GM19463 (cell line): ENCODE measurements at regions not wholly inside any gene's neighbourhood (a gene's known extent, or its start where the extent isn't known, plus 50 kb on each side); places are given as distances from the start of the nearest gene placed in this dataset.
A peak's percentile ranks its signal among the peaks of the same experiment; 100 is the strongest.

ENCODE experiments used
- ATAC-seq: cut with Tn5 transposase; IDR thresholded peaks from one replicate; pipeline ENCODE4 v1.9.1; 2021; ENCODE audit warnings: mild to moderate bottlenecking, moderate library complexity; ENCODE audit not compliant: unreplicated experiment

DNA sequence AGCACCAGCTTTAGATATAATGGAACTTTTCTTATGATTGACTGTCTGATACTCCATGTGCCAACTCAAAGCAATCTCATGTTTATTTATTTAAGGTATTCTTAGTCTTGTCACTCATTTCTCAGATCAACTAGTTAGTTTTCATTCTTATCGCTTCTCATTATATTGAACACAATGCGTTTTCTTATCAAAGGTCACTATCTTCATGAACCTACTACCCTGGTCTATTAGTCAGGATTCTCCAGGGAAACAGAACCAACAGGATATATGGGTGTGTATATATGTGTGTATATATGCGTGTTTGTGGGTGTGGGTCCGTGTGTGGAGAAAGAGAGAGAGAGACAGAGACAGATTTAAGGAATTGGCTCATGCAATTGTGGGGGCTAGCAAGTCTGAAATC lies 619.9 kb downstream of the ZEB2 start:
- no peak for ATAC-seq

DNA sequence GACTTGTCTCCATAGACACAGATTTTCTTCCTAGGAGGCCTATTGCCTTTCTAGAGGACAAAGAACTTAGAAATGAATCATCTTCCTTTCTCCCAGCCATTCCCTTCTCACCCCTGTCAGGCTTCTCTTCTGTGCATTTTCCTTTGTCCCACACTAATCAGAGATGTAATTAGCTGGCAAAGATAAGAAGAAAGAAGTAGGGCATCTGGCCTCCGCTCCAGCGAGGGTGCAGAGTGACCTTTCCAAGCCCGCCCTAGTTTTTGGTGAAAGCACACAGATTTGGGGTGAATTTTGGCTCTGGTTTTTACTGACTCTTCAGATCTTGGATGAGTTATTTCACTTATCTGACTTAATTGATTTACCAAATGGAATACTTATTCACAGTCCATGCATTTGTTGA lies 626.5 kb downstream of the ZEB2 start:
- no peak for ATAC-seq

DNA sequence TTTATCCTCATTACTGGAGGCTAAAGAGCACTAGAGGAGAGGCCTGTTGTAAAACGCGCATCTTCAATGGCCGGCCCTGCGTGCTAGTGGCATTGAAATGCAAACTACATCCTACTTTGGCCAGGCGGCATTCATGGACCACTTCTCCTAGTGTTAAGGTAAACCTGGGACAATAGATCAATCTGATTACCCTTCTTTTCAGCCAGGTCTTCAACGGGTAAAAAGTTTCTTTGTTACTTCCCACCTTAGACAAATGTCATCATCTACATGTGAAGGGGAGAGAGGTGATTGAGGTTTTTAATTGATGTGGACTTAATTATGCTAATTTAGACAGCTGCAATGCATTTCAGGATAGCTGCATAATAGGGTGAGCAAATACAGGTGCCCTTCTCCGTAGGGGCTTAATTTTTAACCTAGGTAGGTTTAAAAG lies 628.0 kb downstream of the ZEB2 start:
- no peak for ATAC-seq

DNA sequence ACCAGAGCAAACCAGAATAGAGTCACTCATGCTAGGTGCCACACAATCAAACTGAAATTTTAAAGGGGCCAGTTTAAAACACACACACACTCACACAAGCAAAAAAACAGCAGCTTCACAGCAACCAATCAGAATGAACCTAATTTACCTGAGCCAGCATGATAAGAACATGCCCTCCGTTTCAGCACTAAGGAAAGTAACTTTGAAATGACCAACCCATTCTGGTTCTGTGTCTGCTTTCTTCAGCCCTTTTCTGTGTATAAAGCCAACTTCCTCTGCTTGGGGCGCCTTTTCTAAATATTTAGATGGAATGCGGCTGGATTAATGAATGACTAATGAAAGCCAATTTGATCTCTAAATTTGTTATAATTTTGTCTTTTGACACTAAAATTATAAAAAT lies 629.1 kb downstream of the ZEB2 start:
- no peak for ATAC-seq

DNA sequence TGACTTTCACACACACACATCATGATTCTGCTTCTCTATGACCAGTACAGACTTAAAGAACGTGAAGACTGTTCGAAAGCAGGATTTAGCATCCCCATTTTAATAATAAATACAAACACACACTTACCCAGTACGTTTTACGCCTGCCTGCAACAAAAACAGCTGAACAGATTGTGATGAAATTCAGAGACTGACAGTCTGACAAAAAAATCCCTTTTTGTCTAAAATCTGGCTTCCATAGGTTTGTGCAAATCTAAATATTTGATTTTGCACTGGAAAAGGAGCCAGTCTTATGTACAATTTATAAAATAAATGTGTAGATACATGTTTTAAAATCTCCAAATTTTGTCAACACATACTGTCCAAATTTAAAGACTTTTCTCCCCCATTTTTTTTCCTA lies 630.7 kb downstream of the ZEB2 start:
- no peak for ATAC-seq

DNA sequence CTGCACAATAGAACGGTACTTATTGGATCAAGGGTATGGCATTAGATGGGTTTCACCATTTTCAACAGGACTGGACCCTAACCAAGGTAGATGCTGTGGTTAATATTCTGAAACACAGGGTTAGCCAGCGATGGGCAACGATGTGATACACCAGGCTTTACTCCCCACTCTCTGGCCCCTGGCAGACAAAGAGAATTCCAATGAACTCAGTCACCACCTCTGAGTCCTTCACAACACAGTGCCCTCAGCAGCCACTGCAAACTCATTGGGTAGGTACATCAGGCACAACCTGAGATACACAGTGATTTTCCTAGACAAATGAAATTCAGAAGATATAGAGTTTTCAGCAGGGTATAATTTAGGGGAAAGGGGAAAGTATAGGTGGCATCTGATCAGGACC lies 634.5 kb downstream of the ZEB2 start:
- ATAC-seq: no peak

DNA sequence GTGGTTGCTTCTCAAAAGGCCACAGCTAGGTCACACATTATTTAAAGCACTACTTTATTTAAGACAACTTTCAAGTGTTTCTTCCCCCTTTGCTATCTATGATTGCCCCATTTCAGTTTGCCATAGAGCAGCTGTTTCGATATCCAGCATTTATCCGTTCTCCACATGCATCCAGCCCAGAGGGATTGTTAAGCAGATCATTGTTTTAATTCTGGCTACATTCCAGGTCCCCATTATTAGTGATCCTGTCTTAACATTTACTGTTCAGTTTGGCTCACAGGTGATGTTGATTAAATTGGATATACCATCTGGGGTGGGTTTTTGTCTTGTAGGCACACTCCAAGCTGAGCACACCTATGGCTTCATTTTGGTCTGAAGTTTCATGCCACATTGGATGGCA lies 638.7 kb downstream of the ZEB2 start:
- ATAC-seq: no peak

DNA sequence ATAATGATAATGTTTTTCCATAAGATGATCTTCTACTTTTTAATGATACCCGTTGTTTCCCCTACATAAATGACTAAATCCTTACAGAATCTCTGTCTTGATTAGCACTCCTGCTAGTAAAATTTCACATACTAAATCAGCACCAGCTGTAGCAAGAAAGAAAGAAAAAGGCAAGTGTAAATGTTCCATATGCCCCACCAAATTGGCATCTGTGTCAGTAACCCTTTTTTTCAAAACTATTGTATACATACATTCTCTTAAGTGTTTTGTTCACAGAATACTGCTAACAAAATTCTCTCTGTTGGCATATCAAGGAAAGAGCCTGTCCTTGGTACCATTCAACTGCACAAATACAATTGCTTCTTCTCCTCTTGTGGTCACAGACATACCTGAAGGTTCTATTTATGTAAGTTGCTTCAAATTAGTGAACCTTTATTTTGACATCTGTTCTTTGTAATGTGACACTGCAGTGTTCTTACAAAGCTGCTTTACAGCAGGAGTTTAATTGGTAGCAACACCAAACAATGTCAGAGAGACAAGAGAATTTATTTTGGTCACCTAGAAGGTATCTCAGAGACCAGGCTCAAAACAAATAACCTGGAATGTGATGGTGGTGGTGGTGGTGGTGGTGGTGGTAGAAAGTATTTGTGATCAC lies 641.9 kb downstream of the ZEB2 start:
- no peak for ATAC-seq

DNA sequence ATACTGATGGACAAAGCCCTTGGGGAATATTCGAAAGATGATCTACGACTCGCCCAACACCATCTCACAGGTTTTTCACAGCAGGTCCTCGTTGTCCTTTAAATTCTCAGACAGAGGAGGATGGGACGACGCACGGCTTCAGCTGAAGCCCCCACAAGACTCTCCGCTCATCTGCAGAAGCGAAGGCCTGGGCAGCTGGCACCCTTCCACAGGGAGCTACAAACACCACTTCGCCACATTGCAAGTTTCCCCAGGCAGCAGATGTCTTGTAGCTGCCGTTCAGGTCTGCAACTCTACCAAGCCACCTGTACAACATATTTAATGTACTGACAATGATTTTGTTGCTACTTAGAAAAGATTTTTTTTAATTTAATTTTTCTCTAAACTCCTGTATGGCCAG lies 642.9 kb downstream of the ZEB2 start:
- ATAC-seq: no peak

DNA sequence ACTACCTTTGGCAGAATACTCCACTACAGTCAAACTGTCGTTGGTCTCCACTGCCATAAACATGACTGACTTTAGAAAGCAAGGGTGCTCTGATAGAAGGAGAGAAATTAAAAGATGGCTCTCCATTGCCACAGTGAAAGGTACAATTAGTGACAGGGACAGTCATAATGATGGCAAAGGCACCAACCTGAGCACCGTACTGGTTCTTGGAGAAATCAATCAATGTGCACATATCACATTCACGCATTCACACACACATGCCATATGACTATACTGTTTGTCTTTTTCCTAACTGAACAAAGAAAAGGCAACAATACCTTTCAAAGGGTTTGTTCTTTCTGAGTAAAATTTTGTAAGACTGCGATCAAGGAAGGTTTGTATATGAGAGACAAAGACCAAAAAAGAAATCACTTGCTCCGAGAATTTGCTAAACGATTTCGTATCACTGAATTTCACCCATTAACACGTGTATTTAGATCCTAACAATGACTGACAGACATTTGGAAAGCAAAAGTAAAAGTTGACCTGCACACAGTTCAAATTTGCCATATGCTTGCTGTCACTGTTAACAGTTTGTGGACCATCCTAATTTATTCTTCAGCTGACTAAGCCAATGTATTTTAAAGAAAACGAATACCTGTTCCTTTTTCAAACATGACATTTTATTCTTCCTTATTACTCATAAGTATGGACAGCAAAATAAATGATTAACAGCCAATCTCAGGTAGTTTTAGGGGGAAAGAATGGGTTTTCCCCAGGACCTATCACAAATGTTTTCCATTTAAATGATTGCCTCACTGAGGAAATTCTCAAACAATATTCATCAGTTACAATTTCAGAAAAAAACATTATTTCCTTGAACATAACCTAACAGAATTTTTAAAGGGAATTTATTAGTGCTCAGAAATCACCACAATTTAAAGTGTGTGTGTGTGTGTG lies 644.4 kb downstream of the ZEB2 start:
- peak; percentile 82 for ATAC-seq

DNA sequence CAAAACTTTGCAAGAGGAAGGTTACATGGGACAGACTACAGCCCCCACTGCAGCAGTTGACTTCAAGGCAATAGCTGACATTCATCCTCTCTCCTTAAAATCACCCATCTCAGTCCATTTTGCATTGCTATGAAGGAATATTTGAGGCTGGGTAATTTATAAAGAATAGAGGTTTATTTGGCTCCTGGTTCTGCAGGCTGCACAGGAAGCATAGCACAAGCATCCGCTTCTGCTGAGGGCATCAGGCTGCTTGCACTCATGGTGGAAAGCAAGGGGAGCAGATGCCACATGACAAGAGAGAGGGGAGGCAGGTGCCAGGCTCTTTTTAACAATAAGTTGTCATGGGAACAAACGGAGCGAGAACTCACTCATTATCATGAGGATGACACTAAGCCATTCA lies 646.0 kb downstream of the ZEB2 start:
- ATAC-seq: no peak

DNA sequence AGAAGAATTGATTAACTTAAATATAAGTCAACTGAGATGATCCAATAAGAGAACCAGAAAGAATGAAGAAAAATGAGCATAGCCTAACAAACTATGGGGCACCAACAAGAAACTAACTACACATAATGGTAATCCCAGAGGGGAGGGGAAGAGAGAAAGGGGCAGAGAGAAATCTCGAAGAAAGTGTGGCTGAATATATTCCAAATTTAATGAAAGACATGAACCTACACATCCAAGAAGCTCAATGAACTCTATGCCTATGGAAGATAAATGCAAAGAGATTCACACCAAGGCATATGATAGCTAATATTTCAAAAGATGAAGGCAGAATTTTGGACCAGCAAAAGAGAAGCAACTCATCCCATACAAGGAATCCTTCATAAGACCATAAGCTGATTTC lies 649.2 kb downstream of the ZEB2 start:
- no peak for ATAC-seq

DNA sequence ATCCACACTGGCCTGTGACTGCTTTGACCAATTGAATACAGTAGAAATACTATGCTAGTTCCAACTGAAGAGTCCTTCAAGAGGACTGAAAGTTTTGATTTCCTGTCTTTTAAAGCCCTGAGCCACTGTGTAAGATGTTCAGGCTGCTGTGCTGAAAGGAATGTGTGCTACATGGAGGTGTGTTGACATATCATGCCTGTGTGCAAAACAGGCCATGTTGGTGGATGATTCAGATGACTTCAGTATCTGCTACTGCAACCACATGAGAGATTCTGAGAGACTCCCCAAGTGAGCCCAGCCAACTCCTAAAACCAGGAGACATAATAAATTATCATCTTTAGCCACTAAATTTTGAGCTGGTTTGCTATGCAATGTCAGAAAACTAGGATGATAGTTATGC lies 662.9 kb downstream of the ZEB2 start:
- ATAC-seq: no peak

DNA sequence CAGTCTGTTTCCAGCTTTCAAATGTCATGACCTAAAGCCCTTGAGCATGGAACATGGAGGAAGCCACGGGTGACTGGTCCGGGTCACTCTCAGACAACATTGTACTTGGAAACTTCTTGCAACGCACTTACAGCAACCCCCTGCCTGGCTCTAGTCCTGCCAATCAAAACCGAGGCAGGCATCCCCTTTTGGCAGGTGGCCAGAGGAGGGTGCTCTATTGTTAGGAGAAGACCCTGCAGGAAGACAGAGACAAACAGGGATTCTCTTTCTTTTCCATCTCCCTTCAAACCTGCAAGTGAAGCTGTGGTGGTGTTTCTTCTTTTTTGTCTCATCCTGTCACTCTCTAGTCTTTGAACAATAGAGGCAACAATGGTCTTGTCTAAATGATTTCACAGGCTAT lies 667.2 kb downstream of the ZEB2 start:
- ATAC-seq: no peak

DNA sequence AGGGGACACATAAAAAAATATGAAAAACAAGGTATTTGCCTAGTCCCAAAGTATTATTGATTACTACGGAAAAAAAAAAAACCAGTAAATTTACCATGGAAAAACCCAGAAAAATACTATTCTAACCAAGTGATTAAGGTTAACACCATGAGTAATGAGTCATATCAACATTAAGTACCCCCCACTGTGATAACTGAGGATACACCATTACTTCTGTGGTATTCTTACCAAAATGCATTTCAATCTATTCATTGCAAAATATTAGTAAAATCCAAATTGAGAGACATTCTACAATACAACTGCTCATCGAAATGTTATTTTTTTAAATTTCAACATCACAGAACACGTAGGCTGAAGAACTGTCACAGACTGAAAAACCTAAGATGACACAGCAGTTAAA lies 669.8 kb downstream of the ZEB2 start:
- no peak for ATAC-seq

DNA sequence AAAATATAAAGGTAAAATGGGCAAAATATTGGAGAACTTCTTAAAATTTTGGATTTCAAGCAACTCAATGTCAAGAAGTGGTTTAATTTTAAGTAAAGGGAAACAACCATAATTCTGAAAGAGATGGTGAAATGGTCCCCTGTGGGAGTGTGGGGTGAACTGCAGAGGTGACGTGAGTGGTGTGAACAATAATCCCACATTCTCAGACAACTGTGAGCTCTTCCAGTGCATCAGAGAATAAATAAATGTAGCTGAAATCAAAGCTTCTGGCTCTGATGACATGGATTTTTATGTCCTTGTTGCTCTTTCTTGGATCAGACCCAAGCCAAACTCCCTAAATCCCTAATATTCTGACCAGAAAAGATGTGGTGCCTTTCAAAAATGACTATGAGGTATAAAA lies 672.7 kb downstream of the ZEB2 start:
- ATAC-seq: no peak

DNA sequence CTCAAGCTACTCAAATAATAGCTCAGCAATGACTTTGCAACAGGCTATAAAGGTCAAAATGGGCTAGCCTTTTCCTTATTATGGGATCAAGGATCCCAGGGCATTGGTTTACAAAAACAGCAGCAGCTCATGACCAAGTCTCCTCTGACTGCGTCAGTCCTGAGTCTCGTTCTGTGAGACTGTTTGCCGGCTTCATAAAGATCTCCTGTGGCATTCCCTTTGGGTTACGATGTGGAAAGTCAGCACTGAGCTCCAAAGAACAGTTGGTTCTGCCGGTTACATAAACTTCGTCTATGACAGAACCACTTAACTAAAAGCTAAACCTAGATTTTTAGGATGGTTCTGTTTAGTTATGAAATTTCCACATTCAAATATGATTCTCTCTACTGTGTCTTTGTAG lies 674.9 kb downstream of the ZEB2 start:
- ATAC-seq: no peak

DNA sequence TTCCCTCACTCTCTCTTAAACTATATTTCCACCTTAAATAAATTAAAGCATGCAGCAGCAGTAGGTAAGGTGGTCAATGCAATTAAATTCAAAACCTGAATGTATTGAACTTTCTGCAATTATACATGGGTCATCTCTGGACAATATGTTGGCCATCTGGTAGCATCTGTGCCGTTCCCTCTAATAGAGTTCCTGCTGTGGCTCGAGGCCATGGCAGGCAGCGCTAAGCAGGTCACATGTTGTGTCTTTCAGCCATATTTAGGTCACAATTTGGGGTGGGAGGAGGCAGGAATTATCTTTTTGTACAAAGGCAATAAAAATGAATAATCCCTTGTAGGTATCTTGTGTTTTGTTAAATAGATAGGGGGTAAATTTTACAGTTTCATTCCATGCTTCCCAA lies 676.2 kb downstream of the ZEB2 start:
- ATAC-seq: no peak

DNA sequence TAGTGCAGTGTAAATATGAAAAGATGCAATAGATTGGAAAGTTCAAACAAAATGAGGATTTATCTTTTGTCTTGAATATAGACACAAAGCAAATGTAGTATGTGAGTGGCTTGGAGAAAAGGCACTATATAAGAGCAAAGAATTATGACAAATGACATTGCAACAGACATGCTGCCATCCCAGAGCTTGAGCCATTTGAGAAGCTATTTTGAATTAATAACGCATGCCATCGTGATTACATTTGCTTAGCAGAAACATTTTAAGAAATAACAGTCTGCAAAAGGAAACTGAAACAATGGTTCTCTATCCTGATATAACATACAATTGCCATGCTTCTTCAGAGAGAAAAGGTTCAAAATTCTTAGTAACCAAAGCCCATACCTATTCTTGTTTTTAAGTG lies 677.1 kb downstream of the ZEB2 start:
- no peak for ATAC-seq

DNA sequence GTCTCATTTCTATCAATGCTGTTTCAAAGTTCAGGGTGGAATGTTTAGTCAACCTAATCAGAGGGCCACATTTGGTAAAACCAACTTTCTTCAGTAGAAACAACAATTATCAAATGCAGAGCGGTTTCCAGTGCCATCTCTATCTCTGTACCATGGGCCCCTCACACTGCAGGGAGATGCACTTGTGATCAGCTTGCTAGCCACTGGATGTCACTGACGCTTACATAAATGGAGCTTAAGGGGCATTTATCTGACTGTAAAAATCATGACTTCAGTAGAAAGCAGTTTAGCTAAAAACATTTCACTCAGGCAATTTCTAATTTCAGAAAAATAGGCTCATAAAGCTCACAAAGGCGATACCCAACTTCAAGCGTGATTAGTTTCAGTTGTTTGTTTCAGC lies 678.0 kb downstream of the ZEB2 start:
- no peak for ATAC-seq

DNA sequence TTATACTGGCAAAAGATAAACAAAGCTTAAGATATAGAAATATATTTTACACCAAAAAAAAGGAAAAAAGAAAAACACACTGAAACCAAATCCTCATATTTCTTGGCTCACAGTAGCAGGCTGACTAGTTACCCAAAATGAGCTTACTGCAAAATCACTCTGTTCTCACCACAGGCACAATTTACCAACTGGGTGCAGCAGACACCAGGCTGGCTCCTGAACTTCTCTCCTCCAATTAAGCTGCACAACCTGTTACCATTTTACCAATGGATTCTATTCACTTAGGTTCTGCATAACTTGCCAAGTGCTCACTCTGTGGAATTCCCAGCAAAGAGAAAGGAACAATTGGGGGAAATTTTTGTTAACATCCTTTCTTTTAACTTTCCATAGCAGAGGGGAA lies 679.3 kb downstream of the ZEB2 start:
- no peak for ATAC-seq

DNA sequence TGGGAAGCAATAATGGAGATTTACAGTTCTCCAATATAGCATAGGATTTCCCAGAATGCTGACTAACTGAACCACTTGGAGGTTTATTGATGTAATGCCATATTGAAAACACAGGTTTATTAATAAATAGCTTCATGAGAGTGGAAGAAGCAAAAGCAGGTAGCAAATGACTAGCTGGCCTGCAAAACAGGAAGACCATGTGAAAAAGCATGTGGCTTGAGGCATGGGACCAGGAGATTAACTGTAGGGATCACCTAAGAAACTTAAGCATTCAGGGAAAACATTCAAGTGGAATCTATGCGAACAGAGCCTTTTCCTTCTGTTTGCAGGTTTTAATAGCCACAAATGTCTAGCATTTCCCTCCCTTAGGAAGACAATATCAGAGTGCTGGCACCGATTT lies 679.7 kb downstream of the ZEB2 start:
- ATAC-seq: no peak

DNA sequence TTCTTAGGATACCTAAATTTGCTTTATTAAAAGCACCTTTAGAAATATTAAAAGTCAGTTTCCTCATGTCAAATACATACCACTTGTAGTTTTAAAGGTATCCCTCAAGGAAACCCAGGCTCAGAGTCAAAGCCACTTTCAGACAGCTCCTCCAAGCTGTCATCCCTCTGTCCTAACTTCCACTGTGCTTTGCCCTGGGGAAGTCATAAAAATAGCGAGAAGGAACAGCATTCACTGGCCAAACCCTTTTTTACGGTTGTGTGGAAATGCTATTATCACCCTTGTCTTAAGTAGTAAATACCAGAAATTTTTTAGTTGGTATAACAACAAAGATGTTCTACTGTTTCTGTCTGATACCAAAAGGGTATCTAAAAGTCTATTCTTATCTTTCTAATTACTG lies 680.5 kb downstream of the ZEB2 start:
- ATAC-seq: no peak
